NCI-H82 treated with DMSO at 0.1 percent for 48 hours (cell line): ENCODE measurements at regions not wholly inside any gene's neighbourhood (a gene's known extent, or its start where the extent isn't known, plus 50 kb on each side); places are given as distances from the start of the nearest gene placed in this dataset.

Experiments used
- DNase-seq: peaks from one replicate; lab custom pipeline; 2025; ENCODE audit not compliant: unreplicated experiment; lab: John Stamatoyannopoulos, UW

DNA sequence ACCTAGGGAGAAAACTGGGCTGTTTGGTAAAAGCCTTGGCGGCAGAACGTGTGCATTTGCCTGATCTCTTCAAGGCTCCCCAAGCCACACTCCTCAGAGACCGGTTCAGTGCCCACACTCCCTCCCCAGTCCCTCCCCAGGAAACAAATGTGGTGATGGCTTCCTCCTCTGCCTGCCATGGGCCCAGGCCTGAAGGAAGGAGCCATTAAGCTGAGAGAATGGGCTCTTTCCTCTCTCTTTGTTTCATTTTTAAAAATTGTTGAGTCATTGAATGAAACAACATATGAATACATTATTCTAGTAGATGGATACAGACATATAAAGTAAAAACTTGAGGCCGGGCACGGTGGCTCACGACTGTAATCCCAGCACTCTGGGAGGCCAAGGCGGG is 50.6 kb upstream of the YWHAQ start:
- DNase-seq, result no peak

DNA sequence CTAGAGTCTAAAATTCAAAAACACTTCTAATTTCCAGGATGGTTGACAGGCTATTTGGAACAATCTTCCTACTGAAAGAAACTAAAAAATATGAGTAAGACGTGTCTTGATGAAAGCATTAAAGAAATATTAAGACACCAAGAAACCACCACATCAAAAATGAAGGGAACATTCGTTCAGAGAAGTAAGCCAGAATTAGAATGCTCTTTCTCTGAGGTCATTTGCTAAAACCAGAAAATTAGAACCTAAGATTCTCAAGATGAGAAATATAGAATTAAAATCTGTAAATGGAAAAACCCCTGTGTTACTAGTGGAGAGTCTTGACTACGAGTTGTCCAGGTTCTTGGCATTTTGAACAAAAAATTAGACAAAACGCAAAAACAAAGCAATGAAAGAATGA is 54.8 kb upstream of the YWHAQ start:
- DNase-seq, result no peak

DNA sequence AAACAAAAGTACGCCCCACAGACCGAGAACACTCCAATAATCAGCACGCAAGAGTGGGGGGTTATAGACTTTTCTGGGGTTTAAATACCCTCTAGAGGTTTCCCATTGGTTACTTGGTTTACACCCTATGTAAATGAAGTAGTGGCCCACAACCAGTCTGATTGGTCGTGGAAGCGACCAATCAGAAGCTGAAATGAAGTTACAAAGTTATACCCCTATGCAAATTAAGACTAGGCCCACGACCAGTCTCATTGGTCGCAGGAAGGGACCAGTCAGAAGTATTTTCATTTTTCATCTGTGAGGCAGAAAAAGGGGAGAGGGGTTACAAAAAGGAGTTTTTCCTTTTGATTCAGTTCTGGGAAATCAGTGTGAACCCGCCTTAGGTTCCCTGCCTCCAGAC is 55.3 kb upstream of the YWHAQ start:
- no peak for DNase-seq

DNA sequence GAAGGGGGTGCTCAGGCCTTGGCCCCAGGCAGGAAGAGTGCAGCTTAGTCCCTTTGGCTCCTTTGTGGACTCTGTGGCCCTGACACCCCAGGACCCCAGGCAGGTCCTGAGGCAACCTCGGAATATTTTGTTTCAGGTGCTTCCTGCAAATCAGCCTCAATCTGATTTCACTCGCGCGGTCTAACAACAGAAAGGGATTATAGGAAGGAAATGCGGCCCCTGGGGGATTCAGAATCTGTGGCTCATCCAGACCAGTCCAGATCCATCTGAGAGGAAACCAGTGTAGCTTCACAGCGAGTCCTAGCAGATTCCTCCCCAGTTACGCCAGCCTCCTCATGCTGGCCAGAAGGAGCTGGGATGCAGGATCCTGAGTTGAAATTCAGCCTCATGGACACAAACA is 59.5 kb upstream of the YWHAQ start:
- DNase-seq, result peak; percentile 77

DNA sequence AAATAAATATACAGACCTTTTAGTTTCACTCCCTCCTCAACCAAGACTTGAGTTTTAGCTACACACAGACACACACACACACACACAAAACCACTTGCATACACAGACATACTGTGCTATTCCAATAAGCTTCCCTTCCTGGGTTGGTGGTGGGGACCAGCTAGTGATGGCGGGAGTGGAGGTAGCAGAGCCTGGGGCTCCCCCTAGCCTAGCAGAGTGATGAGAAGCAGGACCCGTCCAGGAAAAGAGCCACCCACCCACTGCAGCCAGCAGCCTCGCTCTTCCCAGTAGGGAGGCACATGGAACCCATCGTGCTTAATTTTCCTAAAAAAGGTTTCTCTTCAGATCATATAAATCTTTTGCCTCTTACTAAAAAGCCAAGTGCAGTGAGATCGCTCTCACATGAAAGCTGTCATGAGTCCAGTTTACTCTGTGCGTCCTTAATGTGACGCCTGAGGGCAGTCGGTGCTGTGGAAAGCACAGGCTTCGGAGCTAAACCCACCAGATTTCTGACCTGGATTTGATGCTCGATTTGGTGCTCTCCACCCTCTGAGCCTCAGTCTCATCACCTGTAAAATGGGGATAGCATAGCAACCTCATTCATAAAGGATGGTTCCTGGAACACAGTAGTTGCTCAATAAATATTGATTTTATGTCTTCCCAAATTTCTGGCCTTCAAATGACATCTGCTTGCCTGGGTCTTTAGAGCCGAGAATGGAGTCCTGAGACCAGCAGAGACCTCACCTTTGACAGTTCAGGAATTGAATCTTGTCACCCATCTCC is 60.1 kb upstream of the YWHAQ start:
- DNase-seq, result no peak

DNA sequence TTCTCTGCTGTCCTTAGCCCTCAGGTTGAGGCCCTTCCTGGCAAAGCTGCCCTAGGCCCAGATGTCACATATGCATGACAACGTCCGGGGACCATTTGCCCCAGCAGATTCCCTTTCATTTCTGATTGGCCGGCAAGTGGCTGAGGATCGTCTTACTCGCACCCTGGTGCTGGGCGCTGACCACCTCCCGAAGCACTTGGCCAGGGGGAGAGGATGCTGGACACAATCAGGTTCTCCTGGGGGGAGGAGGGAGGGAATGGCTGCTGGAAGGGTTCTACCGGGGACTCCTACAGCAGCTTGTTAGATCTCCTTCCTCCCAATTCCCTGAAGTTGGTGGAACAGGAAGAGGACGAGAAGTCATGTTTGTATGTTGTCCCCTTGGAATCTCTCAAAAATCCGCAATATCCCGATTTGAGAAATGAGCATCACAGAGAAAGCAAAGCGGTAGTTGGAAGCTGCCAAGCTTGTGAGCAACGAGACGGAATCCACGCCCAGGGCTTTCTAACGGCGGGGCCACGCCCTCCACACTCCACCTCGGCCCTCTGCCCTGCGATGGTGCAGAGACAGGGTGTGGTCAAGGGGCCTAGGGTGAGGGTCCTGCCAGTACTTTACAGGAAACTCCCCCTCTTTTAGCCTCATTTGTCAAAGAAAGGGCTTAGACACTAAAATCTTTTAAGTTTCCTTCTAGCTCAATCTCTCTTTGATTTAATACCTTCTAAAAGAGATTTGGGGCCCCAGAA is 61.8 kb upstream of the YWHAQ start:
- no peak for DNase-seq

DNA sequence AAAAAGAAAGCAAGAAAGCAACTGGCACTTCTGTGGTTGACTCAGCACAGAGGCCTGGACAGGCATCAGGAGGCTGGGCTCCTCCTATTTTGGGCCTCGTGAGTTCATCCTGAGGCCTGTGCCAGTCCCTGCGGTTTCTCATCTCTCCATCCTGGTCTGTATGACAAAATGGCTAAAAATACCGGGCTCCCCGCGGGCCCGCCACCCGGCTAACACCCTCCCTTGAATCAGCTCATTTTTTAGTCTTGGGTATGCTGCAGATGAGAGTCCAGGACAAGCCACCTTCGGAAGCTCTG is 62.3 kb upstream of the YWHAQ start:
- no peak for DNase-seq

DNA sequence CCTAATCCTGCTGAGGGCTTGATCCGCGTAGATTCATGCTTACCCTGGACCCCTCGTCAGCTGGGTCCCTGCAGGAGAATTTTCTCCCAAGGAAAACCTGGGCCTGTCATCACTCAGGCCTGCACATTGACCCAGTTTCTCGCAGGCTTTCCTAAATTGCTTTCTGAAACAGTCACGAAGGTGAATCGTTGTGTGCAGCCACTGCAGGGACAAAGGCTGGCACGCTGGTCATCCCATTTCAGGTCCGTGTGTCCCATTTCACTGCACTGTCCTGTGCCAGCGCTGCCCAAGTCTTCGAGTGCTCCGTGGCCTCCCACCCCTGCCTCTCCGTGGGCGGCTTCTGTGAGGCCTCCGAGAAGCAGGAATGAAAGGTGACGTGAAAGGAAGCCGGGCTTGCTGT is 62.8 kb upstream of the YWHAQ start:
- no peak for DNase-seq

DNA sequence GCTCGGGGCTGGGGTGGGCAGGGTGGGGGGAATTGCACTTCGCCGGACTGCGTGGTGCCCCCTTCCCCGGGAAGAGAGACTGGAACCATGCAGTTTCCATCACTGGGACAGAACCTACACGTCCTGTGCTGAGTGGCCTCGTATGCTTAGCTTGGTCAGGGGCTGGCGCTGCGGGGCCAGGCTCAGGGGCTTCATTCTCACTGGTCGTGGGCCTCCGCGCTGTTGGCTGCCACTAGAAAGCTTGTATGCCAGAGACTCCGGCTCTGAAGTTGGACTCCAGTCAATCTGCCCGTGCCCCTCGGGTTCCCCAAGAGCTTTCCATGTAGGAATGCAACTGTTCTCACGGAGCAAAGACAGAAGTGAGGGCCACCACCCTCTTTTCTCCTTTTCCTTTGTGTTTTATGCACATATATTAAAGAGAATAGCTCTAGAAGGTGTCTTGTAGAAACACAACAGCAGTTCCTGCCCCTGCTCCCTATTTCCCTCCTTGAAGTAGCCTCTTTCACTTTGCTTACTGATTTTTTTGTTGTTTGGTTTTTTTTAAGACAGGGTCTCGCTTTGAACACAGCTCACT is 64.0 kb upstream of the YWHAQ start:
- DNase-seq, result no peak

DNA sequence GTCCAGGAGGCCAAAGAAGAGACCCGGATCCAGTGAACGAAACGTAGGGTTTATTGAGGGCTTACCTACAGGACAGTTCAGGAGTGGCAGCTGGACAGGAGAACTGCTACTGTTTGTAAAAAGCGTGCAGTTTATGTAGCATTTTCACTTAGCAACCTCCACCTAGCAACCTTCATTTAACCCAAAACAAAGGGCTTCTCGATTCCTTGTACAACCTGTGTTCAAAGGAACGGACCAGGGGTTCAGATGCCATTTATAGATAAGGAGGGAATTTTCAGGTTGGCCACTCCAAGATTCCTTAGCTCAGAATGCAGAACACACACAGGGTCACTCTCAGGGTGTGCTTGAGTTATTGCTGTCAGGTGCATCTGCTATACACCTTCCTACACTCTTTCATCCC is 65.1 kb upstream of the YWHAQ start:
- no peak for DNase-seq

DNA sequence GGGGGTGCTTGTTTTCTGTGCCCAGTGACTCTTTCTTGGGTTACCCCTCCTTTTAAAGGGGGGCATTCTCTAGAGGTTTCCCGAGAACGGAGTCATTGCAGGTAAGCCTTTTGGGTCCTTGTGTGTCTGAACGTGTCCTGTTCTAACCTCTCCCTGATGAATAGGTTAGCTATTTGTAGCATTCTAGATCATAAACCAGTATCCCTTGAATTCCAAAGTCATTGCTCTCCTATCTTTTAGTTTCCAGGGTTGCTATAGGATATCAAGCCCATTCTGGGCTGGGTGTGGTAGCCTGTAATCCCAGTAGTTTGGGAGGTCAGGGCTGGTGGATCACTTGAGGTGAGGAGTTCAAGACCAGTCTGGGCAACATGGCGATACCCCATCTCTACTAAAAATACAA is 65.9 kb upstream of the YWHAQ start:
- DNase-seq, result no peak

DNA sequence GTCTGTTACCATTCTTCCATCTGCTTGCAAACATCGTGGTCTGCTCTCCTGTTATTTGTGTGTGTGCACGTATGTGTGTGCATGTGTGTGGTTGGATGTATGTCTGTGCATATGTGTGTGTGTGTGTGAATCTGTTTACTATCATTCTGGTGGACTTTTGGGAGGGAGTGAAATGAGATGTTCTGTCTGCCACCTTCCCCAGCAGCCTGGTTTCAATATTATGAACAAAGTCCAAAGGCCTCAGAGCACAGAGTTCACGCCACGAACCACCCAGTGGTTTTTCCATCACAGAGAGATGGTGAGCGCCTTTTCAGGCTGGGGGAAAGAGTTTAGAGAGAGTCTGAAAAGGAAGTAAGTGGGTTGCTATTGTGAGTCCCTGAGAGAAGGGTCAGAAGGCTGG is 67.1 kb upstream of the YWHAQ start:
- no peak for DNase-seq

DNA sequence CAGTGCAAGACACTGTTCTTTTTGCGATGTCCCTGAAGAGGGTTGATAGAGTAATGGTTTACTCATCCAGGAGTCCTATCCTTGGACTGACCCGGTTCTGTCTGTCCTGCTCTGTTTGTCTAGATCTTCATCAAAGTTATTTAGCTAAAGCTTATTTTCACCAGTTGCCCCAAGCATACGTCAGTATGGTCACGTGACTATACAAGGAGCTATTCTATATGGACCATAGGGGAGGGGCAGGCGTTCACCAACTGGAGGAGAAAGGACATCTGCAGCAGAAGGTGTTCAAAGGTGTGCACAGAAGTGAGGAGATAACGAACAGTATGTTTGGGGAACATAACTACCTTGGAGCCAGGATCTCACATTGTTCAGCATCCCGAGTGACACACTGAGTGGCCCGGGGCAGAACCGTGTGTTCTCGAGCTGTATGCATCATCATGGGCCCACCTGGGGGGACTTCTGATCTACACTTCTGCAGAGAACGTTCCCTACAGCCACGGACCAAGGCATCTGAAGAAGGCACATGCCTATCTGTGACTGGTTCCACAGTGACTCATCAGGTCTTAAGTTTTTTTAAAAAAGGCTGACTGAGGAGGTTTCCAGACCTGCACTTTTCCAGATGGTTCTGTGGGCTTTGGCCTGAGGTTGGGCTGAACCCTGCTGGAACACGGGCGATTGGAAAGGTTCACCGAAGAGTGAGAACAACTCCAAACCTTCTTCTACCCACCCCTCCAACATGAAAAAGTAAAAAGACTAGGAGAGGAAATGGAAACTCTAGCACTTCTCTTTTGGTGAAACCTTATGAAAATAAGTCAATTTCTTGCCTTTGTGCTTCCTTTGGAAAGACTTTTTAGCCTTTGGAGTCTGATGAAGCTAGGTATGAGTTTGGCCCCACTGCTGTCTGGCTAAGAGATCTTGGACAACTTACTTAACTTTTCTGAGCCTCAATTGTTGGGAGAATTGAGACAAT is 68.6 kb upstream of the YWHAQ start:
- no peak for DNase-seq

DNA sequence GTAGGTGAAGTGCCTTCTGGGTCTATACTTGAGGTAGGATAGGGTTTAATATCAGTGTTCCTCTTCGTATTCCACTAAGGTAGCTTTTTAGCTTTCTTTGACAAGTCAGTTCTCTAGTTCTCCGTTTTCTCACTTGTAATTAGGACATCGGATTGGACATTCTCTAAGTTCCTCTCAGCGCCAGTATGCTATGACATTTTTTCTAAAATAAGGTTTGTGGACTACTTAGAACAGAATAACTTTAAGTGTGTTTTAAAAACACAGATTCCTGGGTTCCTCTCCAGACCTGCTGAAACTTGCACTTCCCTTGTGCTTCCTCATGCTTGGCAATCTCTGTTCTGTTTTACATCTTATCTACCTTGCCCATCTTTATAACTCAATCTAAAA is 69.3 kb upstream of the YWHAQ start:
- no peak for DNase-seq

DNA sequence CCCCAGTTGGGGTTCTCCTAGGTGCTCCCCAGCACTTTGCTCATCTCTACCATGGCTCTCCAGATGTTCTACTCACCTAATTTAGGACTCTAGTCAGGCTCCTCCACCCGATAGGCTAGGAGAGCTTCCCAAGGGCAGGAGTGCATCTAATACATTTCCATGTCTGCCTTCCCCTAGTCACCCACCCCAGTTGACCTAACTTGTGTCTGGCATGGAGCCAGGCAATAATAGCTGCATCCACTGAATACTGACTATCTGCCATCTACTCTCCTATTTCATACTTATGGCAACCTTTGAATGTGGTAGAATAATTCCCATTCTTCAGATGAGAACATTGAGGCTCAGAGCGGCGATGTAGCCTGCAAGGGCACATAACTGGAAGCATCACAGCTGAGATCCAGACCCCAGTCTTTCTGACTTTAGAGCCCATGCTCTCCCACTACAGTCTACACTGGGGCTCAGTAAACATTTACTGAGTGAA is 71.8 kb upstream of the YWHAQ start:
- DNase-seq, result no peak

DNA sequence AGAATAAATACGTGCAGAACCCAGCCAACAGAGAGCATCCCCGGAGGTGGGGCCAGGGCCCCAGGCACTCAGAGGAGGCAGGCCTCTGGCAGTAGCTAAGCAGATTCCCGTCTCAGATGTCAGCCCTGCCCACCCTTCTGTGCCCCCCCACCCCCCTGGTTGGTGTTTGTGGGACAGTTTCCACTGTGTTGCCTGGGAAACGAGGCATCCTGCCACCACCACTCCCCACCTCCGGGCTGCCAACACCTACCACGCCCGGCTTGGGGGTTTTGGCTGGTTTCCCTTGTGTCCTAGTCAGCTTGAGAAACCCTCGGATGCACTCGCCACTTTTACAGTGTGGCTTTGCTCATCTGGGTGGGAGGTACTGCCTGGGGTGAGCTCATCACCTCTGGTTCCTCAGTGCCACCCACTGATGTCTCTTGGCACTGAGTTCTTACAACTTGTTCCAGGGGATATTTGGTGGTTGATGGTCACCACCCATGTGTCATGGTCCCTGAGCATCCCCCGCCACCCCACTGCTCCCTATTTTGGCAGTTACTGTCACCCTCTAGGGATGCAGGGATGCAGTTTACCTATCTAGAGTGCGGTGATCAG is 72.4 kb upstream of the YWHAQ start:
- no peak for DNase-seq

DNA sequence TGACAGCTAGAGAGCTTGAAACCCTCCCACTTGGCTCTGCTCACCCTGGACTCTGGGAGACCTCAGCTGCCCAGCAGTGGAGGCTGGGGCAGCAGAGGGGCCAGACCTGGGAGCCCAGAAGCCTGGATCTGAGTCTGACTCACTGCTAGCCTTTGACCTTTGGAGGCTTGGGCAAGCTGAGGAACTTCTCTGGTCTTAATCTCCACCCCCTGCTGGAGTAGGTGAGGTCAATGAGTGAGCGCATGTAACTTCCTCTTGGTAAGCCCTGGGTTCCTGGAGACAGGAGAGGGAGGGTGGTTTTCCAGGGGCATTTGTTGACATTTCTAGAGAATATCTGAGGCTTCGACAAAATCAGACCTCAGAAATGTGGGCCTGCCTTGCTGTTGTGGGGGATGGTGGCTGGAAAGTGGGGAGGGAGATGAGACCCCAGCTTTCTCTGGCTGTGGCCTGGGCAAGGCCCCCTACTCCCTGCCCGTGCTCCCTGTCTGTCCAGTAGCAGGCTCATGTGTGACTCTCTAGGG is 73.0 kb upstream of the YWHAQ start:
- DNase-seq, result no peak

DNA sequence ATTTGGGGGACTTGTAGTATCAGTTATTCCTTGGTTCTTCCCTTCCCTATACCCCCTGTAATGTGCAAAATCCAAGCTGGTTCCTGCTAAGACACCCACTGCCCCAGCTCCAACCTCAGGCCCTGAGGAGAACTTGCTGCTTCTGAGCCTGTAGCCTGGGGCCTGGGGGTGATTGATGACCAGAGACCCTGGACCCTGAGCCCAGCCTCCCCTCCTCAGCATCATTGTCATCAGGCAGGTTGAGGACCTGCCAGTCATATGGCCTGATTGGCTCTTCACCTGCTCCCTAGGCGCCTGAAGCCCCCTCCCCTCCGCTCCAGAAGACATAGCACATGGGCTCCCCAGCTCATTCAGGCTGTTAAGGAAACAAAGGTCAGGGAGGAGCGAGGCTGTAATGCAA is 73.8 kb upstream of the YWHAQ start:
- DNase-seq, result no peak

DNA sequence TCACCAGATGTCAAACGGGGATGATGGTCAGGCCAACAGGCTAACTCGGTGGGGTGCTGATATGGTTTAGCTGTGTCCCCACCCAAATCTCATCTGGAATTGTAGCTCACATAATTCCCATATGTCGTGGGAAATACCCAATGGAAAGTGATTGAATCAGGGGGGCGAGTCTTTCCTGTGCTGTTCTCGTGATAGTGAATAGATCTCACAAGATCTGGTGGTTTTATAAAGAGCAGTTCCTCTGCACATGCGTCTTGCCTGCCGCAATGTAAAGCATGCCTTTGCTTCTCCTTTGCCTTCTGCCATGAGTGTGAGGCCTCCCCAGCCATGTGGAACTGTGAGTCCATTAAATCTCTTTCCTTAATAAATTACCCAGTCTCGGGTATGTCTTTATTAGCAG is 74.4 kb upstream of the YWHAQ start:
- DNase-seq, result no peak

DNA sequence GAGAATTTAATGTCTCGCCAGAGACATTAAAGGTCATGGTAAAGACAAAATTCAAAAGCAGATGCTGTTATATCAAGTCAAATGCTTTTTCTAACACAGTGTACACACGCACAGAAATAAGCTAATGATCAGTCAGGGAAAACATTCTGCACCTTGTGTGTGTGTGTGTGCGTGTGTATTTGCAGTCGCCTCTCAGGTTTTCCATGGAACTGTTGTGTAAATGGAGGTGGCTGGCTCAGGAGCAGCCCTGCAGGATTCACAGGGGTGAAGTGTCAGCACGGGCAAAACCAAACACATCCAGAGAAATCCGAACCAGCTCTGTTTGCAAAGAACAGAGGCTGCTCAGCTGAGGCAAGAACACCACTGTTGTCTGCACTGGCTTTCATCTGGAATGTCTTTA is 76.2 kb upstream of the YWHAQ start:
- no peak for DNase-seq
